ENCODE measurements at regions not wholly inside any gene's neighbourhood (a gene's known extent, or its start where the extent isn't known, plus 50 kb on each side); places are given as distances from the start of the nearest gene placed in this dataset.

GRCh38 chr9:3049636-3050035 lies 205.7 kb upstream of the PUM3 start:
- no peak for DNase-seq (ENCODE audit: low spot score)

- no peak for DNase-seq (ENCODE audit: low spot score)
Measured at GRCh38 chr9:3047912-3048311, 204.0 kb upstream of the PUM3 start.

- no peak for DNase-seq (ENCODE audit: low spot score)
Measured at GRCh38 chr9:3045153-3045552, 201.3 kb upstream of the PUM3 start.

GRCh38 chr9:3043369-3043768 lies 199.5 kb upstream of the PUM3 start:
- no peak for DNase-seq (ENCODE audit: low spot score)

GRCh38 chr9:3040761-3041160 lies 196.9 kb upstream of the PUM3 start:
- no peak for DNase-seq (ENCODE audit: low spot score)

DNA sequence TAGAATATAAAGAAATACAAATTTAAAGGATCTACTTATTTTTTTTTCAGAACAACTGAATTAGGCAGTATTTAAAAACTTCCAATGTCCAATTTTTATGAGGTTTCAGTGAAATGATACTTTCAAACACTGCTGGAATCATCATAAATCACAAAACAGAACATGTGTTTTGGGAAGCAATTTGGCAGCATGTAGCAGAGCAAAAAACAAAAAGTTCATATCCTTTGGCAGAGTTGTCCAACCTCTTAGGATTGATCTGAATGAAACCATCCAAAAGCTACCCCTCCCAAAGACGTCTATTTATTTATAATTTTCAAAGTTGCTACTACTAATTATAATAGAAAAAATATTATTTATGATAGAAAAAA lies 192.4 kb upstream of the PUM3 start:
- DNase-seq (ENCODE audit: low spot score): no peak

GRCh38 chr9:3035579-3036332 lies 191.9 kb upstream of the PUM3 start:
- DNase-seq (ENCODE audit: low spot score): no peak

- no peak for DNase-seq (ENCODE audit: low spot score)
Measured at GRCh38 chr9:3032898-3033297, 189.0 kb upstream of the PUM3 start.

DNA sequence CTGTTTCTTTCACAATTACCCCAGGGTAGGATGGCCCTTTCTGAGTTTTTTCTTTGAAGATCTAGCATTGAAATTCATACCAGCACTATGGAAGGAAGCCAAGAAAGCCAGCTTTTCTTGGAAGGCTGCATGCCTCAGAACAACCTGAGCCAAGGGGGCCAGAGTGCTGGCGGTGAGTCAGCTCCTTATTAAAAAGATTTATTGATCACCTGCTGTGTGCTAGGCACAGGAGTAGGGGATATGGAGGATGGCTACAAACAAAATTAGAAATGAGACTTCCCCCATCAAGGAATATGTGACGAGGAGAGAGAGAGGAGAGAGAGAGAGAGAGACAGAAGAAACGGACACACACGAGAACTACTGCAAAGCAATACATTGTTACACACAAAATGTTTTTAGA lies 184.6 kb upstream of the PUM3 start:
- no peak for DNase-seq (ENCODE audit: low spot score)

- DNase-seq (ENCODE audit: low spot score): no peak
Measured at GRCh38 chr9:3027210-3027609, 183.3 kb upstream of the PUM3 start.

- DNase-seq (ENCODE audit: low spot score): no peak
Measured at GRCh38 chr9:3023449-3023848, 179.6 kb upstream of the PUM3 start.

- DNase-seq (ENCODE audit: low spot score): no peak
Measured at GRCh38 chr9:3018691-3019230, 174.9 kb upstream of the PUM3 start.

DNA sequence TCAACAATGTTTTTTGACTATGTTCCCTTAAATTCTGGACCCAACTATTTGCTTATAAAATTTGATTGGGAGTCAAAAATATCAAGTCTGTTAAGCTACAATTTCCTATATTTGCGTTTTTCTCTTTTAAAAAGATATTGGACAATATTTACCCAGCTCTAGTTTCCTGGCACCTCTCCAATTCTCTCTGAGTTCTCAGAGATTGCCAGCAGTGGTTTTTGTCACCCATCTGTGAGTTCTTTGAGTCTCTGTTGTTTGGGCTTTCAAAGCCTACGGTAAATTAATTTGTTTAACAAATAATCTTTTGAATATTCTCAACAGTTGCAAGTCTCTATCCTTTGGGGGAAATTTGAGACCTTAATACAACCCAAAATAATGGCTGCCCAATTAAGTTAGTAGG lies 174.2 kb upstream of the PUM3 start:
- DNase-seq (ENCODE audit: low spot score): no peak

- DNase-seq (ENCODE audit: low spot score): no peak
Measured at GRCh38 chr9:3014178-3014577, 170.3 kb upstream of the PUM3 start.

DNA sequence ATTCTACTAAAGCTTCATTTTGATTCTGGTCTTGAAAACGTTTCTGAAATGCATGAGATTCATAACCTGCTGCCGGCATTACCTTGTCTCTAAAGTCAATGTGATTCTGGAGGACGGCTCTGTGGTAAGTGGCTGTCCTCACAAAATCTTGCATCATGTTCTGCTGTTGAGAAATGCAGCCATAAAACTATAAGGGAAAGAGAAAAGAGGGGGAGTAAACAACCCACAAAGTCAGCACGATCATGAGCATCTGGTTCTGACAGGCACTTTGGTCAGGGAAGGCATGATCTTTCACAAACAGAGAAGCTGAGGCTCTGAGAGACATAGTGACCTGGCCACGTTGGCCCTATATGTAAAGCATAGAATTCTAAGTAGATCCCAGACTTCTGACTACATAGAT lies 168.9 kb upstream of the PUM3 start:
- no peak for DNase-seq (ENCODE audit: low spot score)

DNA sequence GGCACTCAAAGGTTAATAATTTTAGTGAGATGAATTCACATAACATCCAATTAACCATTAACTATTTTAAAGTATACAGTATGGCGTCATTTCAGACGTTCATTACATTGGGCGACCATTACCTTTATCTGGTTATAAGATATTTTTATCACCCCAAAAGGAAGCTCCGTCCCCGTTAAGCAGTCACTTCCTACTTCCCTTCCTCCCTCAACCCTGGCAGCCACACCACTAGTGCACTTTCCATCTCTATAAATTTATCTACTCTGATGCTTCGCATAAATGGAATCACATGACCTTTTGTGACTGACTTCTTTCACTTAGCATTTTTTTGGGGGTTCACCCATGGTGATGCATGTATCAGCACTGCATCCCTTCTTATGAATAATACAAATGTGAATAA lies 168.3 kb upstream of the PUM3 start:
- DNase-seq (ENCODE audit: low spot score): no peak

- DNase-seq (ENCODE audit: low spot score): no peak
Measured at GRCh38 chr9:3008091-3008490, 164.2 kb upstream of the PUM3 start.

DNA sequence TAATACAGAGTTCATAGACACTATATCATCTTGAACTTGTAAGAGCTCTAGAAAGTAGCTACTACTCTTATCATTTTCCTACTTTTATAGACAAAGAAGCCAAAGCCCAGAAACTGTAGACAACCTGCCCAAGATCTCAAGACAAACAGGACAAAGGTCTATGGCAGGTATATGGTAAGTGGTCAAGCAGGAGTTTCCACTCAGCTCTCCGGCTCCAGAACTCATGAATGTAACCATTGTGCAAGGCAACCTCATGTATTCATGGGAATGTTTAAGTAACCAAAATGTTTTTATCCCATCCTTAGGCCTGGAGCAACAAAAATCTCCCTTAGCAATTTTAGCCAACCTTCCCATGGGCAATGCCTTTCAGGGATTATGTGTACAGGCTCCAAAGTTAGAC lies 163.4 kb upstream of the PUM3 start:
- DNase-seq (ENCODE audit: low spot score): no peak

DNA sequence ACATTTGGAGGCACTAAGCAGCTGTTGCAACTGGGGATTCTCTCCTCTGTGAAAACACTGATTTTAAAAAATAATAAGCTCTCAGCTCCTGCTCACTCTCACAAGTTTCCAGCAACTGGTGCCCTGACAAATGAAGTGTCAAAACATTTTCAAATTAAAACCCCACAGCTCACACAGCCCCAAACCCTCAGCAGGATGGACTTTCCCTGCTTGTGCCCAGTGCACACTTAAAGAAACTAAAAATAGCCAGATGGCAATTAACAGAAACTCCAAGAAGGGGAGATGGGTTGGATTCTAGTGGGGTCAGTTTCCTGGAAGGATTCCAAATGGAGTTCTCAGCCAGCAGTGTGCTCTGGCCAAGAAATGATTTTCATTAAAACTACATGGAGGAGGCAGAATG lies 163.0 kb upstream of the PUM3 start:
- DNase-seq (ENCODE audit: low spot score): no peak

DNA sequence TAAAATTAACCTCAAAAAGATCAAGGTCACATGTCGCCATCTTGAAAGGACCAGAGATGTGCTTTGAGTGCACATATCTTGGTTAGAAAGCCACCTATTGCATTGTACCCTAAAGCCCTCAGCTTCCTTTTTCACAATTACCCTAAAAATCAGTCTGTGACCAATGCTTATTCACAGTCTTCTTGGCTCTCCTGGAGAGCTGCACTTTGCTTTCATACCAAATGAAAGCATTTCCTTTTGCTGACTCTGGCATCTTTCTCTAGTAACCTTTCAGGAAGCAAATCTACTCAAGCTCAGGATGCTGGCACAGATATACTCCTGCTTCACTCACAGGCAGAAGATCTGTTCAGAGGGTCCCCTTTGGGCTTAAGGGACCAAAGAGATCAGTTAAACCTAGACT lies 160.7 kb upstream of the PUM3 start:
- no peak for DNase-seq (ENCODE audit: low spot score)

- DNase-seq (ENCODE audit: low spot score): no peak
Measured at GRCh38 chr9:3001311-3001710, 157.4 kb upstream of the PUM3 start.

DNA sequence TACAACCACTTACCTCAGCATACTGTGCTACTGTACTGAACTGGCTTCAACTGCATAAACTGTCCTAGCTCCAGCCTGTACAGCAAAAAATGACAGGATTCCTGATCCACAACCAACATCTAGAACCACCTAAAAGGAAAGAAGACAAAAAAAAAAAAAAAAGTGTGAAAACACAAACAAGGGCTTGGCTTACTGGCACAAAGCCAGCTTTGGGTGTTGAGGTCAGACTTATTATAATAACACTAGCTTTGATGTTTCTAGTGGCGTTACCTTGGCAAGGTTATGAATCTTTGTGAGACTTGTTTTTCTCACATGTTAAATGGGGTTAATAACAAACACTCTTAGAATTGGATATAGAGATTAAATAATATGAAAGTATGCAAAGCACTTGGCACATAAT lies 148.5 kb upstream of the PUM3 start:
- no peak for DNase-seq (ENCODE audit: low spot score)

DNA sequence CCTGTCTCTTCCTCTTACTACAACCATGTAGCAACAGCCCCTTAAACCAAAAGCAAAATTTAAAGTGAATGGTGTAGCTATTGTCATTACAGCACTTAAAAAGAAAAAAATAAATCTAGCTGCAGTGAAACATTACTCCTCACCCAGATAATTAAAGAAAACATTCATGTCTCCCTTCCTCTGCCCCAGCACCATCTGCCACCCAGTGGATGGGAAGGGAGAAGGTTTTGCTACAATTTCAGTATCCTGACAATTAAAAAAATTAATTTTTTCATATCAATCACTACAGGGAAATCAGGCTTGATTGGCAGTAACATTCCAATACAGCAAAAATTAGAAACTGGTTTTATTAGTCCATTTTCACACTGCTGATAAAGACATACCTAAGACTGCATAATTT lies 147.4 kb upstream of the PUM3 start:
- DNase-seq (ENCODE audit: low spot score): no peak

DNA sequence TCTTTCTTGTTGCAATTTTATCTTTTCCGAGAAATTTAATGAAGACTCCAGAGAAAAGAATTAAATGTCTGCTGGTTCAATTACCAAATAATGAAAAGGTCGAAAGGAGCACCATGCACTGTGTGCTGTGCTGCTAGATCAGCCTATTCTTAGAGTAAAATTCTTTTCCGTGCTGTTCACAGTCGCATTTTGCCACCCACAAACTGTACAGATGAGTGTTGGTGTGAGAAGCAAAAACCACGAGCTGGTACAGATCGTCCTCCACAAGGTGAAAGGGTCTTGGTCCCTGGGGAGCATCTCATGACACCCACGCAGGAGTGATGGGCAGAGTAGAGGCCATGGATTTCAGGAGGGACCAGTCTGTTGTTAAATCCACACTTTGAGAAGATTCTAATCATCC lies 143.8 kb upstream of the PUM3 start:
- no peak for DNase-seq (ENCODE audit: low spot score)

All from H4 (cell line).